ENCODE measurements at regions not wholly inside any gene's neighbourhood (a gene's known extent, or its start where the extent isn't known, plus 50 kb on each side); places are given as distances from the start of the nearest gene placed in this dataset.

GRCh38 chr1:69223156-69223555 is 344.6 kb upstream of the LRRC7 start:
- intact Hi-C loops (cut with DNase I) = no loop called here
- H3K9me3 ChIP-seq = no peaks in the 10 kb centered on the region
- H3K4me1 ChIP-seq (ENCODE audit: insufficient read depth) = no peaks in the 10 kb centered on the region
- WGBS, 3 donors = 36 to 66% (median 54%) methylated on average over 1 of the region's 1 CpG
- H3K4me3 ChIP-seq = no peak overlapping the region
- no peak overlapping the region for H3K27ac ChIP-seq
- H3K27me3 ChIP-seq = no peaks in the 10 kb centered on the region
- DNase-seq = no peak
- H3K36me3 ChIP-seq = no peaks in the 10 kb centered on the region
- TF ChIP-seq POLR2A (IDR thresholded peaks at IDR 0.05) = no peak

DNA sequence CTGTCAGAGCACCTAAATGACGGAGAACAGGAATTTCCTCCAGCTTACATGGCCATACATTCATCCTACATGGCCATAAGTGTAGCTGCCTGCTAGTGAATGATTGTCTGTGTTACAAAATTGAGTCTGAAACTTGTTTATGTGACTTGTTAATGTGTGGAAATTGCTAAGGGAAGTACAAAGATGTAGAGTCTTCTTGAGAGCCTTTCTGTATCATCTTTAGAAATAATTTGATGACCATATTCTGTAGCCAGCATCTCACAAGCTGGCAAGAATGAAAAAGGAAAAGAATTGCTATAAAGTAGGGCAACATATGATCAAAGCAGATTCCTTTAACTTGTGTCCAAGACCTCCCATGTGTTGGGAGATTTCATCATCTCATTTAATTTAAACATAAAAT is 339.2 kb upstream of the LRRC7 start:
- WGBS, 3 donors = 0% methylated on average over 1 of the region's 1 CpG
- H3K36me3 ChIP-seq = no peaks in the 10 kb centered on the region
- TF ChIP-seq CTCF (IDR thresholded peaks at IDR 0.05) (no peak), EP300 (IDR thresholded peaks at IDR 0.05) (no peak), POLR2A (IDR thresholded peaks at IDR 0.05) (no peak)
- H3K4me3 ChIP-seq = no peak overlapping the region
- intact Hi-C loops (cut with DNase I) = no loop called here
- H3K9me3 ChIP-seq = no peaks in the 10 kb centered on the region
- no peak for DNase-seq
- no peaks in the 10 kb centered on the region for H3K27me3 ChIP-seq
- no peaks in the 10 kb centered on the region for H3K4me1 ChIP-seq (ENCODE audit: insufficient read depth)
- no peak overlapping the region for H3K27ac ChIP-seq

DNA sequence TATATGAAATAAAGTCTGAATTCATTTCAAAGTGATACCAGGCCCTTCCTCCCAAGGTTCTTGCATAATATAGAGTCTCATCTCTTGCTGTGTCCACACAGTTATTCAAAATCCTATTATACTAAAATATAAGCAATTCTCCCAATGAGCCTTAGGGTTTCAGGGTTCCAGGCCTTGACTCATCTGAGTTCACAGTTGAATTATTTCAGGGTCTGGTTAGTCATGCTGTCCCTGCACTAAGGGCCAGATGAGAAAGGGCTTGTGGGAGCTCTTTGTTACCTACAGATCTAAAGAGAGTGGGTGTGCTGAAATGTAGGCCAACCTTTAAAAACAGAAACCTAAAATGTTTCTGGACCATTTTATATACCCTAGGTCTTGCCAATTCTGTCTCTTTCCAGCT is 337.5 kb upstream of the LRRC7 start:
- no peak overlapping the region for H3K27ac ChIP-seq
- H3K4me3 ChIP-seq = no peak overlapping the region
- no peaks in the 10 kb centered on the region for H3K9me3 ChIP-seq
- H3K36me3 ChIP-seq = no peaks in the 10 kb centered on the region
- intact Hi-C loops (cut with DNase I) = no loop called here
- DNase-seq = no peak
- H3K27me3 ChIP-seq = no peaks in the 10 kb centered on the region
- TF ChIP-seq POLR2A (IDR thresholded peaks at IDR 0.05) (no peak), EP300 (IDR thresholded peaks at IDR 0.05) (no peak), CTCF (IDR thresholded peaks at IDR 0.05) (no peak)
- H3K4me1 ChIP-seq (ENCODE audit: insufficient read depth) = no peaks in the 10 kb centered on the region

- Histone ChIP-seq H3K27ac (no peak overlapping the region), H3K27me3 (no peaks in the 10 kb centered on the region), H3K4me1 (ENCODE audit: insufficient read depth) (no peaks in the 10 kb centered on the region), H3K36me3 (no peaks in the 10 kb centered on the region), H3K4me3 (no peak overlapping the region), H3K9me3 (no peaks in the 10 kb centered on the region)
- intact Hi-C loops (cut with DNase I) = no loop called here
- no peak for DNase-seq
- TF ChIP-seq CTCF (IDR thresholded peaks at IDR 0.05) = no peak
- TF ChIP-seq EP300 (IDR thresholded peaks at IDR 0.05) = no peak
- no peak for TF ChIP-seq POLR2A (IDR thresholded peaks at IDR 0.05)
Measured at GRCh38 chr1:69233463-69233862, 334.3 kb upstream of the LRRC7 start.

DNA sequence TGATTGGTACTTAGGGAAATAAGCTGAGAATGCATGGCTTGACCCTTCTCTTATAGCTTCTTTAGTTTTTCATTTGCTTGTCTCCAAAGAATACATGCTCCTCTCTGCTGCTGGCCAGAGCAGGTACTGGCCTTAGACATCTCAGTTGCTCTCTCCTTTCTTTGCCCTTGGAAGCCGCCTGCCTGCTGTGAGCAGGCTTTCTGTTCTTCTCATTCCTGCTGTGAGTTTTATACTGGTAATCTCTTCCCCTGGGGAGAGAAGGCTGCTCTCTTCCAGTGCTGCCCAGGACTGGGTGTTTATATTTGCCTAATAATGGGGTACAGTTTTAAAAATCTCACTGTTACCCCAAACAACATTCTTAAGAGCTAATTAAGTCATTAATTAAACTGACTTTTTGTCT is 323.5 kb upstream of the LRRC7 start:
- Histone ChIP-seq H3K27me3 (no peaks in the 10 kb centered on the region), H3K27ac (no peak overlapping the region), H3K36me3 (no peaks in the 10 kb centered on the region), H3K9me3 (no peaks in the 10 kb centered on the region), H3K4me1 (ENCODE audit: insufficient read depth) (no peaks in the 10 kb centered on the region), H3K4me3 (no peak overlapping the region)
- intact Hi-C loops (cut with DNase I) = no loop called here
- DNase-seq = no peak
- no peak for TF ChIP-seq EP300 (IDR thresholded peaks at IDR 0.05)
- TF ChIP-seq POLR2A (IDR thresholded peaks at IDR 0.05) = no peak
- no peak for TF ChIP-seq CTCF (IDR thresholded peaks at IDR 0.05)
- 93 to 98% (median 97%) methylated on average over 1 of the region's 1 CpG for WGBS, 3 donors
